Spleen (tissue), 11 donors: ENCODE measurements at regions not wholly inside any gene's neighbourhood (a gene's known extent, or its start where the extent isn't known, plus 50 kb on each side); places are given as distances from the start of the nearest gene placed in this dataset.

Source experiments
- DNase-seq: peaks from one replicate; pipeline ENCODE4 v3.0.0-alpha.2; 2020
- H3K27ac ChIP-seq, 8 donors: fragments of 200-600 bp; sonication (generic) in 7 of 8; 1 replicate in 4 of 8; 2 replicates in 4 of 8; pipeline versions ENCODE4 v1.5.0 to v1.8.0; 2016 to 2021; ENCODE audit warnings: inconsistent platforms in 4 of 8, mild to moderate bottlenecking in 4 of 8, moderate library complexity in 1 of 8
- H3K27me3 ChIP-seq, 7 donors: fragments of 200-600 bp; sonication (generic) in 6 of 7; replicated peaks in 1 of 7; 1 replicate in 4 of 7; 2 replicates in 3 of 7; pipeline versions ENCODE4 v1.5.0 to v1.8.0; 2016 to 2021; ENCODE audit warnings: inconsistent platforms in 3 of 7, mild to moderate bottlenecking in 1 of 7
- H3K36me3 ChIP-seq, 6 donors: fragments of 200-600 bp; sonication (generic) in 5 of 6; 1 replicate in 4 of 6; 2 replicates in 2 of 6; pipeline versions ENCODE4 v1.5.0 to v1.8.0; 2016 to 2021; ENCODE audit warnings: inconsistent platforms in 2 of 6
- H3K4me1 ChIP-seq, 6 donors: fragments of 200-600 bp; sonication (generic) in 5 of 6; 1 replicate in 3 of 6; 2 replicates in 3 of 6; pipeline versions ENCODE4 v1.5.0 to v1.8.0; 2016 to 2021; ENCODE audit warnings: inconsistent platforms in 3 of 6
- H3K4me3 ChIP-seq, 8 donors: fragments of 200-600 bp; sonication (generic) in 7 of 8; 1 replicate in 4 of 8; 2 replicates in 4 of 8; pipeline versions ENCODE4 v1.5.0 to v1.8.0; 2016 to 2021; ENCODE audit warnings: inconsistent platforms in 4 of 8, mild to moderate bottlenecking in 4 of 8, moderate library complexity in 2 of 8
- H3K9me3 ChIP-seq, 8 donors: fragments of 200-600 bp; sonication (generic) in 7 of 8; 1 replicate in 4 of 8; 2 replicates in 4 of 8; pipeline versions ENCODE4 v1.5.0 to v1.8.0; 2016 to 2021; ENCODE audit warnings: inconsistent platforms in 4 of 8
- POLR2A ChIP-seq, 3 donors: fragments of 450-650 bp; IDR thresholded peaks; one replicate each; pipeline ENCODE4 v1.5.1; 2017; ENCODE audit warnings: antibody characterized with exemption in 3 of 3, mild to moderate bottlenecking in 1 of 3
- POLR2AphosphoS5 ChIP-seq, 3 donors: sonication (generic); formaldehyde crosslinking; IDR thresholded peaks; one replicate each; pipeline ENCODE4 v1.5.1; 2017; ENCODE audit warnings: antibody characterized with exemption in 3 of 3
- WGBS, 5 donors: extraction: QIAGEN DNeasy Blood & Tissue Kit in 3 of 5; methylation state at CpG; one replicate each; pipeline versions ENCODE4 v1.1.5 to v1.1.7; 2013 to 2018; 5-methylcytosine and 5-hydroxymethylcytosine counted together
- intact Hi-C: fragments of 100-400 bp; cut with DNase I; formaldehyde crosslinking; loops from one replicate; pipeline ENCODE4 v1.15.0; 2023; ENCODE audit warnings: low total_unique reads
- TF ChIP-seq, protein P1 (sequence below), 11 experiments: fragments of 200-600 bp in 7 of 11; fragments of 450-650 bp in 4 of 11; sonication (generic) in 4 of 11; IDR thresholded peaks in 8 of 11; conservative IDR thresholded peaks in 3 of 11; 1 replicate in 7 of 11; 2 replicates in 4 of 11; pipeline versions ENCODE4 v1.4.0 to v1.8.0; 2016 to 2021; ENCODE audit warnings: antibody characterized with exemption in 11 of 11, inconsistent platforms in 4 of 11, mild to moderate bottlenecking in 1 of 11
- donor health status: healthy with polysubstance abuse.
- donor health status: DM: no; HTN: no; CAD: no; lungs with moderate emphysema.
- donor health status: DM: no; HTN: no; CAD: no.
- donor health status: Bipolar disorder and iron deficiency.
- donor health status: healthy.
- donor health status: DM: no; HTN: no; CAD: no.
- donor health status: DM: yes; HTN: yes; CAD: no.

DNA sequence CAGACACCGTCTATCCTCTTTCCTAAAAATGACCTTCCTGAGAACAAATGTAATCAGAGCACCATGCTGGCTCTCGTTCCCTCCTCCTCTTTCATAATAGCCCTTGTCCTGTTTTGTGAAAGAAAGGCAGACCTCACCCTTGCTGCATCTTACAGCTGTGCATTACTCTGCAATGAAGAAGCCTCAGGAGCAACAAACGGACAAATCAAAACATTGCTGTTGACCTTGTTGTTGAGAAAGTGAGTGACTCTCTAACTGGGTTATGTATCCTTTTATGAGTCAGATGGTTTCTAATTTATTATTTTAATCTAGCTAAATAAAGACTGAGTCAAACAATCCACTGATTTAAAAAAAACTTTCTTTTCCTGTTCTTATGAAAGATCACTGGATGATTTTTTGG lies 180.9 kb downstream of the RPS29 start:
- Histone ChIP-seq H3K27me3 (no peaks in the 10 kb centered on the region), H3K27ac (no peak overlapping the region), H3K4me1 (no peaks in the 10 kb centered on the region), H3K9me3 (no peaks in the 10 kb centered on the region), H3K36me3 (no peaks in the 10 kb centered on the region), H3K4me3 (no peak overlapping the region)
- 44 to 72% (median 66%) methylated on average over 3 of the region's 3 CpGs for WGBS, 5 donors
- intact Hi-C loops = no loop called here
- DNase-seq = no peak
- TF ChIP-seq, protein P1, sequence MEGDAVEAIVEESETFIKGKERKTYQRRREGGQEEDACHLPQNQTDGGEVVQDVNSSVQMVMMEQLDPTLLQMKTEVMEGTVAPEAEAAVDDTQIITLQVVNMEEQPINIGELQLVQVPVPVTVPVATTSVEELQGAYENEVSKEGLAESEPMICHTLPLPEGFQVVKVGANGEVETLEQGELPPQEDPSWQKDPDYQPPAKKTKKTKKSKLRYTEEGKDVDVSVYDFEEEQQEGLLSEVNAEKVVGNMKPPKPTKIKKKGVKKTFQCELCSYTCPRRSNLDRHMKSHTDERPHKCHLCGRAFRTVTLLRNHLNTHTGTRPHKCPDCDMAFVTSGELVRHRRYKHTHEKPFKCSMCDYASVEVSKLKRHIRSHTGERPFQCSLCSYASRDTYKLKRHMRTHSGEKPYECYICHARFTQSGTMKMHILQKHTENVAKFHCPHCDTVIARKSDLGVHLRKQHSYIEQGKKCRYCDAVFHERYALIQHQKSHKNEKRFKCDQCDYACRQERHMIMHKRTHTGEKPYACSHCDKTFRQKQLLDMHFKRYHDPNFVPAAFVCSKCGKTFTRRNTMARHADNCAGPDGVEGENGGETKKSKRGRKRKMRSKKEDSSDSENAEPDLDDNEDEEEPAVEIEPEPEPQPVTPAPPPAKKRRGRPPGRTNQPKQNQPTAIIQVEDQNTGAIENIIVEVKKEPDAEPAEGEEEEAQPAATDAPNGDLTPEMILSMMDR (IDR thresholded peaks at IDR 0.05 in 8 of 11, conservative IDR thresholded peaks at IDR 0.05 in 3 of 11) = no peak
- TF ChIP-seq POLR2A (IDR thresholded peaks at IDR 0.05) = no peak

DNA sequence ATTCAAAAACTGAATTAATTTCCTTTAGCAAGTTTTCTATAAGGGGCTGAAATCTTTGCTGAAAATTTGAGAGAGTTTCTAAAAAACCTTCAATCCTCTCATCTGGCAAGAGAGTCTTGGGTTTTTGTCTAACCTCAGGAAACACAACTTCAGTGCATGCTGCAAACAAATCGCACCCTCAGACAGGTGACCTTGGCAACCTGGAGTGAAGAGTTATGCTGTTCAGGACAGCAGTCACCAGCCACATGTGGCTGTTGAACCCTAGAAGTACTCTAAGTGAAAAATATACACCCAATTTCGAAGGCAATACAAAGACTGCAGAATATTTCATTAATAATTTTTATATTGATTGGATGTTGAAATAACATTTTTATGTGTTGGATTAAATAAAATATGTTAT lies 184.8 kb downstream of the RPS29 start:
- intact Hi-C loops = no loop called here
- Histone ChIP-seq H3K9me3 (no peaks in the 10 kb centered on the region), H3K27ac (no peak overlapping the region), H3K27me3 (no peaks in the 10 kb centered on the region), H3K36me3 (no peaks in the 10 kb centered on the region), H3K4me1 (no peaks in the 10 kb centered on the region), H3K4me3 (no peak overlapping the region)
- DNase-seq = no peak
- TF ChIP-seq POLR2AphosphoS5 (IDR thresholded peaks at IDR 0.05) = no peak
- WGBS, 5 donors = 61 to 85% (median 67%) methylated on average over 2 of the region's 2 CpGs

DNA sequence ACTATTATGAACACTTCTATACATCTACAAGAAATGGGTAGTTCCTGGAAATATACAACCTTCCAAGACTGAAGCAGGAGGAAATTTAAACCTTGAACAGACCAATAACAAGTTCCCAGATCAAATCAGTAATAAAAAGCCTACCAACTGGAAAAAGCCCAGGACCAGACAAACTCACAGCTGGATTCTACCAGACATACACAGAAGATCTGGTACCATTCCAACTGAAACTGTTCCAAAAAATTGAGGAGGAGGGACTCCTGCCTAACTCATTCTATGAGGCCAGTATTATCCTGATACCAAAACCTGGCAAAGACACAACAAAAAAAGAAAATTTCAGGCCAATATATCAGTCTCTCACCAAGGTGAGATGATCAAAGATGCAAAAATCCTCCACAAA lies 189.4 kb downstream of the RPS29 start:
- intact Hi-C loops = no loop called here
- H3K36me3 ChIP-seq = no peaks in the 10 kb centered on the region
- TF ChIP-seq POLR2A (IDR thresholded peaks at IDR 0.05) (no peak), POLR2AphosphoS5 (IDR thresholded peaks at IDR 0.05) (no peak)
- TF ChIP-seq, protein P1 (IDR thresholded peaks at IDR 0.05 in 8 of 11, conservative IDR thresholded peaks at IDR 0.05 in 3 of 11) = no peak
- H3K4me3 ChIP-seq = no peak overlapping the region
- DNase-seq = no peak
- H3K27me3 ChIP-seq = no peaks in the 10 kb centered on the region
- no peak overlapping the region for H3K27ac ChIP-seq
- no peaks in the 10 kb centered on the region for H3K9me3 ChIP-seq
- no peaks in the 10 kb centered on the region for H3K4me1 ChIP-seq

DNA sequence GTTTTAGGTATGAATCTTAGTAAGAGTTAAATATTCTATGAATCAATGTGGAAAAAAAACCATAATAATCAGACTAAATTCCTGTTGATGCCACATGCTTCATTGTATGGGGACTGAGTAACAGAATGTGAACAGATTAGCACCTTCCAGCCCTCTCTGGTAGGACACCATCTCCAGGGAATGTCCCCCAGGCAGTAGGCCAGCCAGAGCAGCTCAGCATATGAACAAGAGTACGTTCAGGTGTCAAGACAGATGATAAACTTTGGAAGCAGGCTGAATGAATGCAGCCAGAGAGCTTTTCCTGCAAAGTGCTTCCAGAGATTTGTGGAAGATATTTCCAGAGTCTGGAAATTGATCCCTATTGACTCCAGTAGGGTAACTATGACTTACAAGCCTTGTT lies 204.4 kb downstream of the RPS29 start:
- H3K4me3 ChIP-seq = no peak overlapping the region
- H3K27me3 ChIP-seq = peaks cover 0 to 5% (median 0%) of the 10 kb centered on the region in 7 donors
- no peak overlapping the region for H3K27ac ChIP-seq
- no peaks in the 10 kb centered on the region for H3K36me3 ChIP-seq
- intact Hi-C loops = no loop called here
- WGBS, 5 donors = 29 to 50% (median 38%) methylated on average over 1 of the region's 1 CpG
- TF ChIP-seq POLR2A (IDR thresholded peaks at IDR 0.05) = no peak
- TF ChIP-seq, protein P1 (IDR thresholded peaks at IDR 0.05 in 8 of 11, conservative IDR thresholded peaks at IDR 0.05 in 3 of 11) = no peak
- TF ChIP-seq POLR2AphosphoS5 (IDR thresholded peaks at IDR 0.05) = no peak
- no peak for DNase-seq
- no peaks in the 10 kb centered on the region for H3K4me1 ChIP-seq
- peaks cover 0 to 14% (median 6%) of the 10 kb centered on the region in 8 donors for H3K9me3 ChIP-seq

DNA sequence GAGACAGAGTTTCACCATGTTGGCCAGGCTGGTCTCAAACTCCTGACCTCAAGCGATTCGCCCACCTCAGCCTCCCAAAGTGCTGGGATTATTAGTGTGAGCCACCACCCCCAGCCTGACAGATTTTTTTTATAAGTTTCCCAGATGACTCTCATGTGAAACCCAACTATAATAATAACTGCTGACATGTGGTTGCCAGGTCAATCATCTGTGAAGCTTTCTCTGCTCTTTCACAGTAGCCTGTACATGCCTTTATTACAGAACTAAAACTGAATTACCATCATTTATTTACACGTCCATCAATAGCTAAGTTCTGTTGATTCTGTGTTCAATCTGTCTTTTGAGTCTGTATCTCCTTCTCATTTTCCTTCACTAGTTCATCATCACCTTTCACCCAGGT lies 218.5 kb downstream of the RPS29 start:
- DNase-seq = no peak
- WGBS, 5 donors = 71 to 81% (median 78%) methylated on average over 3 of the region's 3 CpGs
- intact Hi-C loops = no loop called here
- no peak overlapping the region for H3K27ac ChIP-seq
- no peaks in the 10 kb centered on the region for H3K9me3 ChIP-seq
- H3K4me3 ChIP-seq = no peak overlapping the region
- TF ChIP-seq, protein P1 (IDR thresholded peaks at IDR 0.05 in 8 of 11, conservative IDR thresholded peaks at IDR 0.05 in 3 of 11) = no peak
- TF ChIP-seq POLR2AphosphoS5 (IDR thresholded peaks at IDR 0.05) (no peak), POLR2A (IDR thresholded peaks at IDR 0.05) (no peak)
- no peaks in the 10 kb centered on the region for H3K4me1 ChIP-seq
- H3K27me3 ChIP-seq = no peaks in the 10 kb centered on the region
- H3K36me3 ChIP-seq = no peaks in the 10 kb centered on the region
